GM23248 (cell line): ENCODE measurements at regions not wholly inside any gene's neighbourhood (a gene's known extent, or its start where the extent isn't known, plus 50 kb on each side); places are given as distances from the start of the nearest gene placed in this dataset.

Source experiments
- DNase-seq: peaks from one replicate; pipeline ENCODE4 v3.0.0-alpha.2; 2015
- H2AFZ ChIP-seq: fragments of 200-600 bp; sonication (generic); 2 replicates; pipeline ENCODE4 v1.6.1; 2016; ENCODE audit warnings: antibody characterized with exemption
- H3F3A ChIP-seq: fragments of 200-600 bp; sonication (generic); 2 replicates; pipeline ENCODE4 v1.6.1; 2016; ENCODE audit warnings: mild to moderate bottlenecking, antibody characterized with exemption, mixed run types; ENCODE audit not compliant: insufficient read depth
- H3K27ac ChIP-seq: fragments of 200-600 bp; sonication (generic); 2 replicates; pipeline ENCODE4 v1.5.1; 2016; ENCODE audit warnings: mild to moderate bottlenecking
- H3K27me3 ChIP-seq: fragments of 200-600 bp; sonication (generic); replicated peaks from 2 replicates; pipeline ENCODE4 v1.6.1; 2016; ENCODE audit warnings: mild to moderate bottlenecking; ENCODE audit not compliant: insufficient read depth
- H3K36me3 ChIP-seq: fragments of 200-600 bp; sonication (generic); 2 replicates; pipeline ENCODE4 v1.6.1; 2016; ENCODE audit warnings: low read depth, mild to moderate bottlenecking
- H3K4me1 ChIP-seq: fragments of 200-600 bp; sonication (generic); 2 replicates; pipeline ENCODE4 v1.6.1; 2016; ENCODE audit warnings: mild to moderate bottlenecking; ENCODE audit not compliant: insufficient read depth
- H3K4me2 ChIP-seq: fragments of 200-600 bp; sonication (generic); one replicate; pipeline ENCODE4 v1.6.1; 2016; ENCODE audit warnings: mild to moderate bottlenecking; ENCODE audit not compliant: unreplicated experiment
- H3K4me3 ChIP-seq: fragments of 200-600 bp; sonication (generic); 2 replicates; pipeline ENCODE4 v1.5.1; 2016; ENCODE audit warnings: mild to moderate bottlenecking
- H3K79me2 ChIP-seq: fragments of 200-600 bp; sonication (generic); 2 replicates; pipeline ENCODE4 v1.6.1; 2016; ENCODE audit warnings: mild to moderate bottlenecking; ENCODE audit not compliant: insufficient read depth
- H3K9ac ChIP-seq: fragments of 200-600 bp; sonication (generic); 2 replicates; pipeline ENCODE4 v1.6.1; 2016; ENCODE audit warnings: mild to moderate bottlenecking
- H3K9me2 ChIP-seq: fragments of 200-600 bp; sonication (generic); 2 replicates; pipeline ENCODE4 v1.6.1; 2016; ENCODE audit warnings: mixed run types, mild to moderate bottlenecking, moderate library complexity; ENCODE audit not compliant: insufficient read depth
- H3K9me3 ChIP-seq: fragments of 200-600 bp; sonication (generic); one replicate; pipeline ENCODE4 v1.6.1; 2017; ENCODE audit warnings: low read depth
- H4K20me1 ChIP-seq: fragments of 200-600 bp; sonication (generic); 2 replicates; pipeline ENCODE4 v1.6.0; 2016; ENCODE audit not compliant: insufficient read depth
- EZH2 ChIP-seq: fragments of 200-600 bp; sonication (generic); IDR thresholded peaks from 2 replicates; pipeline ENCODE4 v1.6.1; 2018; ENCODE audit warnings: antibody characterized with exemption, mild to moderate bottlenecking; ENCODE audit not compliant: insufficient read depth, poor library complexity, severe bottlenecking
- EZH2phosphoT487 ChIP-seq: fragments of 200-600 bp; sonication (generic); IDR thresholded peaks from 2 replicates; pipeline ENCODE4 v1.6.1; 2018; ENCODE audit warnings: antibody characterized with exemption, moderate library complexity, mild to moderate bottlenecking, low read depth; ENCODE audit not compliant: insufficient read depth
- WGBS, 2 experiments: methylation state at CpG; one replicate each; pipeline ENCODE4 v1.1.6; 2015 to 2017; ENCODE audit warnings: low lambda C conversion rate in 2 of 2, low coverage in 1 of 2; ENCODE audit errors: missing lambda C conversion rate in 2 of 2; 5-methylcytosine and 5-hydroxymethylcytosine counted together
- in situ Hi-C: fragments of 300-500 bp; cut with MboI; formaldehyde crosslinking; loops from 2 replicates; pipeline ENCODE4 v1.15.0; 2020

- H3K4me1 ChIP-seq: no peaks in the 10 kb centered on the region
- no peak overlapping the region for H3K27ac ChIP-seq
- TF ChIP-seq EZH2 (no peak), EZH2phosphoT487 (no peak)
- no peak overlapping the region for H3K4me3 ChIP-seq
- H3K9ac ChIP-seq: no peak overlapping the region
- no peaks in the 10 kb centered on the region for H3K9me3 ChIP-seq
- H2AFZ ChIP-seq: no peak overlapping the region
- DNase-seq: no peak
- H3K79me2 ChIP-seq: no peaks in the 10 kb centered on the region
- H3F3A ChIP-seq: no peaks in the 10 kb centered on the region
- WGBS, 2 experiments: 0% methylated on average over 1 to 2 of the region's 2 CpGs
- no peaks in the 10 kb centered on the region for H4K20me1 ChIP-seq
- no peaks in the 10 kb centered on the region for H3K9me2 ChIP-seq
- no peak overlapping the region for H3K4me2 ChIP-seq
- no peaks in the 10 kb centered on the region for H3K27me3 ChIP-seq
- H3K36me3 ChIP-seq: no peaks in the 10 kb centered on the region
- in situ Hi-C loops: no loop called here
These were observed 451.9 kb downstream of the SMARCA1 start for GRCh38 chrX:129071390-129071789.

GRCh38 chrX:129065895-129066294 lies 457.4 kb downstream of the SMARCA1 start:
- no peaks in the 10 kb centered on the region for H3K9me2 ChIP-seq
- no peak overlapping the region for H2AFZ ChIP-seq
- no peak overlapping the region for H3K9ac ChIP-seq
- no peak overlapping the region for H3K4me2 ChIP-seq
- H4K20me1 ChIP-seq: no peaks in the 10 kb centered on the region
- H3F3A ChIP-seq: no peaks in the 10 kb centered on the region
- DNase-seq: no peak
- no peak overlapping the region for H3K4me3 ChIP-seq
- H3K27me3 ChIP-seq: no peaks in the 10 kb centered on the region
- in situ Hi-C loops: no loop called here
- no peaks in the 10 kb centered on the region for H3K79me2 ChIP-seq
- TF ChIP-seq EZH2phosphoT487 (no peak), EZH2 (no peak)
- H3K36me3 ChIP-seq: no peaks in the 10 kb centered on the region
- H3K4me1 ChIP-seq: no peaks in the 10 kb centered on the region
- no peaks in the 10 kb centered on the region for H3K9me3 ChIP-seq
- no peak overlapping the region for H3K27ac ChIP-seq
- WGBS, 2 experiments: 63 to 80% methylated on average over 1 of the region's 1 CpG

GRCh38 chrX:129058405-129058804 lies 464.9 kb downstream of the SMARCA1 start:
- Histone ChIP-seq H3K27me3 (no peaks in the 10 kb centered on the region), H3K9me2 (no peaks in the 10 kb centered on the region)
- WGBS, 2 experiments: 44 to 57% methylated on average over 1 of the region's 1 CpG

DNA sequence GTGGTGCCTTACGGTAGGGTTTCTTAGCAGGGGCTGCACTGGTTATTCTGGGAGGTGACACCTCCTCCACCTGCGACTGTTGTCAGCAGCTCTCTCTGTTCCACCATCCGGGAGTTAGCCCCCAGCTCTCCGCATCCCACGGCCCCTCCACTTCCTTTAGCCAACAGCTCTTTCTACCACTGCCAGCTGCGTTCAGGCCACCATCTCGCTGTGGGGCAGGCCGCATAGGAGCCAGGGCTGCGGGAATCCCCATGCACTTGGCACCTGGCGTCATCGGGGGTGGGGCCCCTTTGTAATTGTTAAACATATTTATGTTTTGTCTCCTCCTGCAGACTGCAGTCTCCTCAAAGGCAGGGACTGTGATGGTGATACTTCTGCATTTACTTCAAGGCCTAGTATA lies 480.2 kb downstream of the SMARCA1 start:
- Histone ChIP-seq H3K27me3 (no peaks in the 10 kb centered on the region), H3K27ac (no peak overlapping the region), H3F3A (no peaks in the 10 kb centered on the region), H3K4me1 (no peaks in the 10 kb centered on the region), H3K79me2 (no peaks in the 10 kb centered on the region), H4K20me1 (no peaks in the 10 kb centered on the region), H3K9me2 (no peaks in the 10 kb centered on the region), H3K9me3 (no peaks in the 10 kb centered on the region), H3K4me3 (no peak overlapping the region), H3K36me3 (no peaks in the 10 kb centered on the region), H3K9ac (no peak overlapping the region), H3K4me2 (no peak overlapping the region), H2AFZ (no peak overlapping the region)
- in situ Hi-C loops: no loop called here
- 52 to 58% methylated on average over 9 to 10 of the region's 11 CpGs for WGBS, 2 experiments
- TF ChIP-seq EZH2phosphoT487 (no peak), EZH2 (no peak)
- no peak for DNase-seq

More at GRCh38 chrX:129058405-129058804, 464.9 kb downstream of the SMARCA1 start:
- H3K4me2 ChIP-seq: no peak overlapping the region
- H2AFZ ChIP-seq: no peak overlapping the region
- DNase-seq: no peak
- H3K27ac ChIP-seq: no peak overlapping the region
- no peaks in the 10 kb centered on the region for H3K36me3 ChIP-seq
- no peaks in the 10 kb centered on the region for H3K4me1 ChIP-seq
- no peak overlapping the region for H3K4me3 ChIP-seq
- in situ Hi-C loops: no loop called here
- no peaks in the 10 kb centered on the region for H3K9me3 ChIP-seq
- H3F3A ChIP-seq: no peaks in the 10 kb centered on the region
- H4K20me1 ChIP-seq: no peaks in the 10 kb centered on the region
- H3K9ac ChIP-seq: no peak overlapping the region
- TF ChIP-seq EZH2 (no peak), EZH2phosphoT487 (no peak)
- no peaks in the 10 kb centered on the region for H3K79me2 ChIP-seq

DNA sequence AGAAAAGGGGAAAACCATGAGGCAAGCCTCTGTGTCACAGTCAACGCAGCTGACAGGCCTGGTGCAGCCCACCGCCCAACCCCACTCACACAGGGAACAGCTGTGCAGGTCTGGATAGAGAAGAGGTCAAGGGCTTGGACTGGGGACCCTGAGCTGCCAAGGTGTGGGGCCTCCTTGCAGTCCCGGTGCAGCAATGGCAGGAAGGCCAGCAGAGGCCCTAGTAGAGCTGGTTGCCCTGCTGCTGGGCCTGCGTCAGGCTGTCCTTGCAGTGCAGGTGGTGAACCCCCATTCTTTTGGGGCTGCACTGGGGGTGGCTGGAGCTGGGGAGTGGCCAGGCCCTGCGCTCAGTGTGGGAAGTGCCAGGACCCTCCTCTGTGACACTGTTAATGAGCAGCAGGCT lies 482.0 kb downstream of the SMARCA1 start:
- Histone ChIP-seq H3K9ac (no peak overlapping the region), H3K79me2 (no peaks in the 10 kb centered on the region), H2AFZ (no peak overlapping the region), H3K4me2 (no peak overlapping the region), H3K9me3 (no peaks in the 10 kb centered on the region), H3F3A (no peaks in the 10 kb centered on the region), H3K27ac (no peak overlapping the region), H4K20me1 (no peaks in the 10 kb centered on the region), H3K4me1 (no peaks in the 10 kb centered on the region), H3K27me3 (no peaks in the 10 kb centered on the region), H3K9me2 (no peaks in the 10 kb centered on the region), H3K36me3 (no peaks in the 10 kb centered on the region), H3K4me3 (no peak overlapping the region)
- DNase-seq: no peak
- in situ Hi-C loops: no loop called here
- TF ChIP-seq EZH2 (no peak), EZH2phosphoT487 (no peak)
- WGBS, 2 experiments: 7 to 37% methylated on average over 3 of the region's 5 CpGs
